H1 (cell line): ENCODE measurements at regions not wholly inside any gene's neighbourhood (a gene's known extent, or its start where the extent isn't known, plus 50 kb on each side); places are given as distances from the start of the nearest gene placed in this dataset.

Experiments used
- JUN ChIP-seq: IDR thresholded peaks from 2 replicates; pipeline ENCODE4 v1.6.1; 2011; ENCODE audit warnings: low read depth, mild to moderate bottlenecking, improper control_type of control experiment, low read length
- POLR2A ChIP-seq, 2 experiments: IDR thresholded peaks; 1 replicate in 1 of 2; 2 replicates in 1 of 2; pipeline ENCODE4 v1.6.1; 2011; ENCODE audit warnings: low read depth in 2 of 2, low read length in 2 of 2, mild to moderate bottlenecking in 2 of 2; ENCODE audit errors: control extremely low read depth in 1 of 2
- RNF2 ChIP-seq: fragments of 200-900, 300-1000 bp; sonication (generic); IDR thresholded peaks from 2 replicates; pipeline ENCODE4 v1.7.1; 2016; ENCODE audit warnings: borderline replicate concordance, low read depth, mild to moderate bottlenecking, antibody characterized with exemption, low read length; ENCODE audit not compliant: poor library complexity, severe bottlenecking; ENCODE audit errors: missing control alignments
- SP1 ChIP-seq: IDR thresholded peaks from 2 replicates; pipeline ENCODE4 v1.6.1; 2011; ENCODE audit warnings: low read depth, low read length
- SP2 ChIP-seq: IDR thresholded peaks from 2 replicates; pipeline ENCODE4 v1.6.1; 2012; ENCODE audit warnings: mild to moderate bottlenecking, low read length, inconsistent platforms
- TBP ChIP-seq: IDR thresholded peaks from 2 replicates; pipeline ENCODE4 v1.6.1; 2011; ENCODE audit warnings: low read depth, low read length, improper control_type of control experiment

GRCh38 chr17:34853924-34854323 is 107.3 kb downstream of the CCT6B start (continued):
- TF ChIP-seq SP1 (no peak), JUN (no peak), TBP (no peak), POLR2A (IDR thresholded peaks at IDR 0.05; ENCODE audit: control extremely low read depth in 1 of 2, low read depth in 2 of 2, low read length in 2 of 2) (no peak), SP2 (no peak), RNF2 (no peak)
